HEK293 (cell line): ENCODE measurements at regions not wholly inside any gene's neighbourhood (a gene's known extent, or its start where the extent isn't known, plus 50 kb on each side); places are given as distances from the start of the nearest gene placed in this dataset.

Source experiments
- CTCF ChIA-PET: fragments of 350-600 bp; formaldehyde crosslinking; extraction: SDS; loops from one replicate; lab custom pipeline; 2021; ENCODE audit warnings: antibody characterized with exemption; lab: Yijun Ruan, JAX
- POLR2A ChIA-PET: fragments of 300-600 bp; formaldehyde crosslinking; extraction: SDS; loops from one replicate; lab custom pipeline; 2020; ENCODE audit warnings: antibody characterized with exemption, inconsistent platforms; lab: Yijun Ruan, JAX
- H3K27ac ChIP-seq: fragments of 200-500 bp; sonication (Bioruptor generic); 2 replicates; pipeline ENCODE4 v1.5.1; 2014; ENCODE audit warnings: low read depth, low read length, control low read depth, inconsistent platforms; ENCODE audit errors: extremely low read depth
- H3K36me3 ChIP-seq, 2 experiments: fragments of 200-500 bp in 1 of 2; sonication (Bioruptor generic) in 1 of 2; 1 replicate in 1 of 2; 2 replicates in 1 of 2; pipeline ENCODE4 v1.5.1; 2014 to 2017; ENCODE audit warnings: inconsistent platforms in 2 of 2, low read length in 2 of 2; ENCODE audit not compliant: control insufficient read depth in 2 of 2, insufficient read depth in 1 of 2
- H3K4me1 ChIP-seq: fragments of 200-500 bp; sonication (Bioruptor generic); 2 replicates; pipeline ENCODE4 v1.5.1; 2014; ENCODE audit warnings: mild to moderate bottlenecking, low read length, inconsistent platforms; ENCODE audit not compliant: control insufficient read depth, insufficient read depth
- H3K4me3 ChIP-seq: 2 replicates; pipeline ENCODE4 v1.5.1; 2011; ENCODE audit warnings: low read depth, mild to moderate bottlenecking, control low read depth, low read length, moderate library complexity
- H3K9me3 ChIP-seq: fragments of 200-500 bp; sonication (Bioruptor generic); 2 replicates; pipeline ENCODE4 v1.5.1; 2014; ENCODE audit warnings: low read depth, low read length, inconsistent platforms; ENCODE audit not compliant: control insufficient read depth, insufficient read depth
- BCL11A ChIP-seq: fragments of 450-650 bp; formaldehyde crosslinking; IDR thresholded peaks from 2 replicates; pipeline ENCODE4 v1.5.1; 2016; ENCODE audit warnings: low read depth, missing biosample characterization, missing genetic modification characterization
- BCL11B ChIP-seq: fragments of 450-650 bp; formaldehyde crosslinking; IDR thresholded peaks from 2 replicates; pipeline ENCODE4 v1.5.1; 2016; ENCODE audit warnings: low read depth, missing biosample characterization, missing genetic modification characterization
- BCL6B ChIP-seq: fragments of 450-650 bp; formaldehyde crosslinking; IDR thresholded peaks from 2 replicates; pipeline ENCODE4 v1.5.1; 2017; ENCODE audit warnings: missing biosample characterization, missing genetic modification characterization
- ELK4 ChIP-seq: IDR thresholded peaks from 2 replicates; pipeline ENCODE4 v1.6.1; 2011; ENCODE audit warnings: mild to moderate bottlenecking, low read depth, low read length, borderline replicate concordance
- GFI1B ChIP-seq: fragments of 450-650 bp; formaldehyde crosslinking; IDR thresholded peaks from 2 replicates; pipeline ENCODE4 v1.5.1; 2016; ENCODE audit warnings: missing biosample characterization, missing genetic modification characterization
- HOXC10 ChIP-seq: sonication (generic); formaldehyde crosslinking; IDR thresholded peaks from 2 replicates; pipeline ENCODE4 v1.8.1; 2023; ENCODE audit warnings: mild to moderate bottlenecking, missing genetic modification reagents
- OSR2 ChIP-seq: fragments of 450-650 bp; formaldehyde crosslinking; IDR thresholded peaks from 2 replicates; pipeline ENCODE4 v1.5.1; 2016; ENCODE audit warnings: missing biosample characterization, missing genetic modification characterization
- REPIN1 ChIP-seq: fragments of 450-650 bp; formaldehyde crosslinking; IDR thresholded peaks from 2 replicates; pipeline ENCODE4 v1.5.1; 2017; ENCODE audit warnings: missing biosample characterization, missing genetic modification characterization, low read depth
- SCRT2 ChIP-seq: fragments of 450-650 bp; formaldehyde crosslinking; IDR thresholded peaks from 2 replicates; pipeline ENCODE4 v1.5.1; 2016; ENCODE audit warnings: missing biosample characterization, missing genetic modification characterization
- YY1 ChIP-seq: fragments of 450-650 bp; formaldehyde crosslinking; IDR thresholded peaks from 2 replicates; pipeline ENCODE4 v1.5.1; 2018; ENCODE audit warnings: missing biosample characterization, missing genetic modification characterization
- ZBTB11 ChIP-seq: fragments of 450-650 bp; formaldehyde crosslinking; conservative IDR thresholded peaks from 2 replicates; pipeline ENCODE4 v1.5.1; 2016; ENCODE audit warnings: low read depth, missing biosample characterization, missing genetic modification characterization
- ZNF146 ChIP-seq: fragments of 450-650 bp; formaldehyde crosslinking; IDR thresholded peaks from 2 replicates; pipeline ENCODE4 v1.5.1; 2016; ENCODE audit warnings: missing biosample characterization, missing genetic modification characterization
- ZNF157 ChIP-seq: fragments of 450-650 bp; formaldehyde crosslinking; IDR thresholded peaks from 2 replicates; pipeline ENCODE4 v1.5.1; 2016; ENCODE audit warnings: missing biosample characterization, missing genetic modification characterization
- ZNF16 ChIP-seq: fragments of 450-650 bp; formaldehyde crosslinking; IDR thresholded peaks from 2 replicates; pipeline ENCODE4 v1.5.1; 2016; ENCODE audit warnings: low read depth, missing biosample characterization, missing genetic modification characterization
- ZNF169 ChIP-seq: fragments of 450-650 bp; formaldehyde crosslinking; IDR thresholded peaks from 2 replicates; pipeline ENCODE4 v1.5.1; 2016; ENCODE audit warnings: missing biosample characterization, missing genetic modification characterization
- ZNF184 ChIP-seq: fragments of 450-650 bp; IDR thresholded peaks from 2 replicates; pipeline ENCODE4 v1.5.1; 2018; ENCODE audit warnings: missing biosample characterization, mild to moderate bottlenecking, missing genetic modification characterization
- ZNF2 ChIP-seq: fragments of 450-650 bp; formaldehyde crosslinking; IDR thresholded peaks from 2 replicates; pipeline ENCODE4 v1.5.1; 2016; ENCODE audit warnings: missing biosample characterization, missing genetic modification characterization
- ZNF214 ChIP-seq: fragments of 450-650 bp; formaldehyde crosslinking; IDR thresholded peaks from 2 replicates; pipeline ENCODE4 v1.5.1; 2017; ENCODE audit warnings: missing biosample characterization, mild to moderate bottlenecking, missing genetic modification characterization, borderline replicate concordance
- ZNF26 ChIP-seq: fragments of 450-650 bp; formaldehyde crosslinking; IDR thresholded peaks from 2 replicates; pipeline ENCODE4 v1.5.1; 2016; ENCODE audit warnings: missing biosample characterization, missing genetic modification characterization
- ZNF488 ChIP-seq: fragments of 450-650 bp; formaldehyde crosslinking; IDR thresholded peaks from 2 replicates; pipeline ENCODE4 v1.5.1; 2016; ENCODE audit warnings: missing biosample characterization, missing genetic modification characterization
- ZNF558 ChIP-seq: fragments of 450-650 bp; formaldehyde crosslinking; IDR thresholded peaks from 2 replicates; pipeline ENCODE4 v1.5.1; 2016; ENCODE audit warnings: missing biosample characterization, missing genetic modification characterization
- ZNF785 ChIP-seq: fragments of 450-650 bp; formaldehyde crosslinking; IDR thresholded peaks from 2 replicates; pipeline ENCODE4 v1.5.1; 2016; ENCODE audit warnings: missing biosample characterization, missing genetic modification characterization

- Histone ChIP-seq H3K36me3 (no peaks in the 10 kb centered on the region), H3K9me3 (no peaks in the 10 kb centered on the region), H3K4me1 (no peaks in the 10 kb centered on the region), H3K27ac (no peak overlapping the region), H3K4me3 (no peak overlapping the region)
- ChIA-PET POLR2A (no interaction called here), CTCF (interaction anchor here (1.0 kb wide), 1 partner anchor 335 kb away, joined by 4 read pairs; no protein-coding TSS in a partner anchor)
- no peak for TF ChIP-seq REPIN1 (tag by site-specific recombination)
- no peak for TF ChIP-seq ZNF184 (tag by site-specific recombination)
- TF ChIP-seq OSR2: no peak
- TF ChIP-seq ZNF558 (tag by site-specific recombination): no peak
- TF ChIP-seq ZNF214 (tag by site-specific recombination): no peak
These were observed 336.0 kb upstream of the IGFBP3 start for GRCh38 chr7:46256870-46257661.

- ChIA-PET CTCF (no interaction called here), POLR2A (no interaction called here)
- no peak overlapping the region for H3K27ac ChIP-seq
- no peaks in the 10 kb centered on the region for H3K4me1 ChIP-seq
- no peak for TF ChIP-seq ZNF488
- no peak for TF ChIP-seq ZNF2 (tag by site-specific recombination)
- no peak for TF ChIP-seq OSR2
- no peak for TF ChIP-seq ZNF26
- TF ChIP-seq ZNF785 (tag by site-specific recombination): no peak
- TF ChIP-seq BCL11A (tag by site-specific recombination): no peak
- TF ChIP-seq ZNF169 (tag by site-specific recombination): no peak
- no peak overlapping the region for H3K4me3 ChIP-seq
- H3K36me3 ChIP-seq: no peaks in the 10 kb centered on the region
- no peaks in the 10 kb centered on the region for H3K9me3 ChIP-seq
These were observed 332.4 kb upstream of the IGFBP3 start for GRCh38 chr7:46253520-46253919.

GRCh38 chr7:46247664-46248063 is 326.6 kb upstream of the IGFBP3 start:
- Histone ChIP-seq H3K4me1 (no peaks in the 10 kb centered on the region), H3K27ac (no peak overlapping the region), H3K36me3 (no peaks in the 10 kb centered on the region), H3K9me3 (no peaks in the 10 kb centered on the region), H3K4me3 (no peak overlapping the region)
- CTCF ChIA-PET: no interaction called here
- POLR2A ChIA-PET: no interaction called here
- no peak for TF ChIP-seq ZNF16 (tag by site-specific recombination)
- no peak for TF ChIP-seq GFI1B (tag by site-specific recombination)
- TF ChIP-seq ZNF157 (tag by site-specific recombination): no peak
- TF ChIP-seq SCRT2: no peak
- TF ChIP-seq YY1 (tag by site-specific recombination): no peak
- TF ChIP-seq REPIN1 (tag by site-specific recombination): no peak
- no peak for TF ChIP-seq ZNF146
- TF ChIP-seq ZBTB11 (tag by site-specific recombination): no peak
- TF ChIP-seq BCL6B (tag by site-specific recombination): no peak
- TF ChIP-seq ZNF26: no peak
- TF ChIP-seq ELK4: no peak
- no peak for TF ChIP-seq HOXC10
- no peak for TF ChIP-seq BCL11B (tag by site-specific recombination)
